H1 (cell line): ENCODE measurements at regions not wholly inside any gene's neighbourhood (a gene's known extent, or its start where the extent isn't known, plus 50 kb on each side); places are given as distances from the start of the nearest gene placed in this dataset.

ENCODE experiments used
- CHD1 ChIP-seq: IDR thresholded peaks from 2 replicates; pipeline ENCODE4 v1.6.1; 2012; ENCODE audit warnings: low read depth, low read length, improper control_type of control experiment
- CTCF ChIP-seq, 3 experiments: IDR thresholded peaks; 1 replicate in 2 of 3; 2 replicates in 1 of 3; pipeline versions ENCODE4 v1.5.1 to v1.6.1; 2011; ENCODE audit warnings: low read length in 3 of 3, mild to moderate bottlenecking in 3 of 3, inconsistent platforms in 2 of 3, low read depth in 1 of 3, moderate library complexity in 1 of 3; ENCODE audit not compliant: insufficient read depth in 1 of 3; ENCODE audit errors: control extremely low read depth in 1 of 3
- RAD21 ChIP-seq, 2 experiments: IDR thresholded peaks in 1 of 2; conservative IDR thresholded peaks in 1 of 2; 2 replicates each; pipeline ENCODE4 v1.6.1; 2011; ENCODE audit warnings: low read depth in 2 of 2, low read length in 2 of 2, improper control_type of control experiment in 1 of 2, inconsistent platforms in 1 of 2, mild to moderate bottlenecking in 1 of 2, moderate library complexity in 1 of 2
- TCF12 ChIP-seq: IDR thresholded peaks from 2 replicates; pipeline ENCODE4 v1.6.1; 2011; ENCODE audit warnings: low read depth, mild to moderate bottlenecking, low read length

- TF ChIP-seq CTCF (IDR thresholded peaks at IDR 0.05; ENCODE audit: control extremely low read depth in 1 of 3, insufficient read depth in 1 of 3, low read depth in 1 of 3, low read length in 3 of 3): no peak
- TF ChIP-seq RAD21 (IDR thresholded peaks at IDR 0.05 in 1 of 2, conservative IDR thresholded peaks at IDR 0.05 in 1 of 2; ENCODE audit: low read depth in 2 of 2, low read length in 2 of 2): no peak
- TF ChIP-seq CHD1: no peak
- no peak for TF ChIP-seq TCF12
These were observed 243.4 kb upstream of the PIK3R1 start for GRCh38 chr5:67971971-67972821.
